ENCODE measurements at regions not wholly inside any gene's neighbourhood (a gene's known extent, or its start where the extent isn't known, plus 50 kb on each side); places are given as distances from the start of the nearest gene placed in this dataset.

DNA sequence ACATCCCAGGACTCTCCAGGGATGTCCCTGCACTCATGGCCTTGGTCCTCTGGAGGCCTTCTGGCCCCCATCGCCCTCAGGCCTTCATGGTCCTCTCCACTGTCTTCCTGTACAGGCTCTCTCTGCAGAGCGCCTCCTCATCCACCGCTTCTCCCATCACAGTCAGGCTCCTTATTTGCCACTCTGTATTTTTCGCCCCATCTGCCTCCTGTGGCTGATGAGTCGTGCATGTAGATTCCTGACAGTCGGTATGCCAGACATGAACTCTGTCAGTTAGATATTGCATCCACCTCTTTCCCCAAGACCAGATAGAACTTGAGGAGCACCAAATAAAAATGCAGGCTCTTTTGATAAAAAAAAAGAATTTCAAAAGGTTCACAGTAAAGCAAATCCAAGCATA is 362.8 kb downstream of the IRX1 start:
- Histone ChIP-seq H2BK12ac (ENCODE audit: insufficient read length, low read depth, low read length) (no peak overlapping the region), H3K79me2 (ENCODE audit: insufficient read depth, low read length) (no peaks in the 10 kb centered on the region), H4K91ac (ENCODE audit: insufficient read length, low read depth, low read length) (no peak overlapping the region), H3K23me2 (ENCODE audit: insufficient read length, low read depth, low read length, poor library complexity, severe bottlenecking) (no peaks in the 10 kb centered on the region), H2BK20ac (ENCODE audit: low read depth, low read length, poor library complexity, severe bottlenecking) (no peak overlapping the region), H3K79me1 (ENCODE audit: insufficient read depth, low read depth, low read length, poor library complexity, severe bottlenecking) (no peaks in the 10 kb centered on the region), H3K56ac (ENCODE audit: insufficient read length, low read depth, low read length) (no peak overlapping the region), H3K4me2 (ENCODE audit: insufficient read depth, insufficient read length, low read length) (no peak overlapping the region), H3K9me3 (ENCODE audit: control insufficient read depth, low read depth, low read length) (no peaks in the 10 kb centered on the region), H2BK5ac (ENCODE audit: insufficient read length, low read length) (no peak overlapping the region), H3K4me1 (ENCODE audit: insufficient read depth, low read length) (no peaks in the 10 kb centered on the region), H3T11ph (ENCODE audit: low read length) (no peak overlapping the region), H3K18ac (ENCODE audit: insufficient read length, low read depth, low read length) (no peak overlapping the region), H3K27me3 (ENCODE audit: insufficient read depth, low read length) (no peaks in the 10 kb centered on the region), H3K14ac (ENCODE audit: insufficient read depth, low read length) (no peak overlapping the region; the same call in 1 of the 2 replicates), H4K20me1 (ENCODE audit: control insufficient read depth, insufficient read depth, insufficient read length) (no peaks in the 10 kb centered on the region), H2BK120ac (ENCODE audit: low read depth, low read length, poor library complexity, severe bottlenecking) (no peak overlapping the region), H3K23ac (ENCODE audit: insufficient read length, low read depth, low read length) (no peak overlapping the region), H3K9ac (ENCODE audit: extremely low read depth, insufficient read length, low read length) (no peak overlapping the region), H3K4ac (ENCODE audit: low read depth, low read length) (no peak overlapping the region), H2AK5ac (ENCODE audit: insufficient read length, low read length) (no peak overlapping the region), H3K27ac (ENCODE audit: insufficient read length, low read depth, low read length) (no peak overlapping the region), H2AFZ (ENCODE audit: low read length) (no peak overlapping the region), H4K5ac (ENCODE audit: insufficient read length, low read depth, low read length) (no peak overlapping the region), H4K8ac (replicated peaks; ENCODE audit: insufficient read length, low read depth, low read length) (no peak overlapping the region), H2BK15ac (ENCODE audit: low read depth, low read length) (no peak overlapping the region)
- H3K27me3 Mint-ChIP-seq (ENCODE audit: low read depth), result no peaks in the 10 kb centered on the region; the same call in none of the 2 replicates
- H3K4me1 Mint-ChIP-seq, result no peaks in the 10 kb centered on the region
- H3K36me3 Mint-ChIP-seq (ENCODE audit: insufficient read depth in 1 of 3, low read depth in 3 of 3), result no peaks in the 10 kb centered on the region; a peak in 1 of 7 replicates
- TF ChIP-seq, protein P1, sequence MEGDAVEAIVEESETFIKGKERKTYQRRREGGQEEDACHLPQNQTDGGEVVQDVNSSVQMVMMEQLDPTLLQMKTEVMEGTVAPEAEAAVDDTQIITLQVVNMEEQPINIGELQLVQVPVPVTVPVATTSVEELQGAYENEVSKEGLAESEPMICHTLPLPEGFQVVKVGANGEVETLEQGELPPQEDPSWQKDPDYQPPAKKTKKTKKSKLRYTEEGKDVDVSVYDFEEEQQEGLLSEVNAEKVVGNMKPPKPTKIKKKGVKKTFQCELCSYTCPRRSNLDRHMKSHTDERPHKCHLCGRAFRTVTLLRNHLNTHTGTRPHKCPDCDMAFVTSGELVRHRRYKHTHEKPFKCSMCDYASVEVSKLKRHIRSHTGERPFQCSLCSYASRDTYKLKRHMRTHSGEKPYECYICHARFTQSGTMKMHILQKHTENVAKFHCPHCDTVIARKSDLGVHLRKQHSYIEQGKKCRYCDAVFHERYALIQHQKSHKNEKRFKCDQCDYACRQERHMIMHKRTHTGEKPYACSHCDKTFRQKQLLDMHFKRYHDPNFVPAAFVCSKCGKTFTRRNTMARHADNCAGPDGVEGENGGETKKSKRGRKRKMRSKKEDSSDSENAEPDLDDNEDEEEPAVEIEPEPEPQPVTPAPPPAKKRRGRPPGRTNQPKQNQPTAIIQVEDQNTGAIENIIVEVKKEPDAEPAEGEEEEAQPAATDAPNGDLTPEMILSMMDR (conservative IDR thresholded peaks at IDR 0.05), result no peak
- no peak overlapping the region for H3K4me3 Mint-ChIP-seq
- peaks cover 0 to 2% of the 10 kb centered on the region in 2 experiments; a peak in 2 of 5 replicates for H3K9me3 Mint-ChIP-seq
- WGBS (ENCODE audit: extremely low coverage, insufficient read length, low lambda C conversion rate), result no CpG with 5 or more reads among the region's 6 CpGs
- H3K27ac Mint-ChIP-seq, result no peak overlapping the region
- no peak for DNase-seq

All from H9 (cell line).